Right lobe of liver (tissue), 6 donors: ENCODE measurements at regions not wholly inside any gene's neighbourhood (a gene's known extent, or its start where the extent isn't known, plus 50 kb on each side); places are given as distances from the start of the nearest gene placed in this dataset.

ENCODE experiments used
- ATAC-seq, 4 donors: fragments of 200-7000 bp; cut with Tn5 transposase; one replicate each; pipeline ENCODE4 v1.9.1; 2020; ENCODE audit warnings: mild to moderate bottlenecking in 4 of 4, moderate library complexity in 4 of 4
- DNase-seq, 3 donors: peaks; one replicate each; pipeline ENCODE4 v3.0.0-alpha.2; 2020
- H3K27ac ChIP-seq, 3 donors: fragments of 200-600 bp; one replicate each; pipeline ENCODE4 v1.8.0; 2022
- H3K27me3 ChIP-seq, 2 donors: fragments of 200-600 bp; one replicate each; pipeline ENCODE4 v1.8.0; 2022
- H3K36me3 ChIP-seq, 4 donors: fragments of 200-600 bp; sonication (generic) in 1 of 4; one replicate each; pipeline versions ENCODE4 v1.5.1 to v1.8.0; 2017 to 2022; ENCODE audit warnings: control low read depth in 1 of 4
- H3K4me1 ChIP-seq, 4 donors: fragments of 200-600 bp; sonication (generic) in 1 of 4; one replicate each; pipeline versions ENCODE4 v1.5.1 to v1.8.0; 2017 to 2022; ENCODE audit warnings: control low read depth in 1 of 4
- H3K4me3 ChIP-seq, 3 donors: fragments of 200-600 bp; one replicate each; pipeline ENCODE4 v1.8.0; 2022
- H3K9me3 ChIP-seq, 4 donors: fragments of 200-600 bp; sonication (generic) in 1 of 4; one replicate each; pipeline versions ENCODE4 v1.5.1 to v1.8.0; 2017 to 2022; ENCODE audit warnings: control low read depth in 1 of 4
- CTCF ChIP-seq, 4 donors: fragments of 200-600 bp in 3 of 4; fragments of 450-650 bp in 1 of 4; IDR thresholded peaks; one replicate each; pipeline versions ENCODE4 v1.5.1 to v1.8.0; 2016 to 2022; ENCODE audit warnings: antibody characterized with exemption in 4 of 4, mild to moderate bottlenecking in 2 of 4
- POLR2A ChIP-seq: fragments of 450-650 bp; IDR thresholded peaks from one replicate; pipeline ENCODE4 v1.6.1; 2017; ENCODE audit warnings: antibody characterized with exemption, mild to moderate bottlenecking
- WGBS: methylation state at CpG from one replicate; pipeline ENCODE4 v1.1.6; 2018; ENCODE audit warnings: low coverage, low lambda C conversion rate; ENCODE audit not compliant: insufficient coverage; ENCODE audit errors: missing lambda C conversion rate; 5-methylcytosine and 5-hydroxymethylcytosine counted together
- intact Hi-C, 2 donors: fragments of 100-400 bp; cut with DNase I; formaldehyde crosslinking; loops; one replicate each; pipeline versions ENCODE4 v1.11.2 to v1.14.1; 2022
- donor health status: DM: no; HTN: yes; CAD: no.
- donor health status: DM: no; HTN: no; CAD: no.
- donor health status: DM: no; HTN: no; CAD: no.
- donor health status: DM: no; HTN: yes; CAD: no.
- donor health status: DM: no; HTN: yes; CAD: no.

GRCh38 chr18:27803957-27804356 is 373.0 kb downstream of the CDH2 start:
- TF ChIP-seq CTCF (IDR thresholded peaks at IDR 0.05) (no peak), POLR2A (no peak)
- ATAC-seq: no peak
- Histone ChIP-seq H3K4me3 (no peak overlapping the region), H3K4me1 (no peaks in the 10 kb centered on the region), H3K36me3 (no peaks in the 10 kb centered on the region), H3K9me3 (no peaks in the 10 kb centered on the region), H3K27ac (no peak overlapping the region), H3K27me3 (no peaks in the 10 kb centered on the region)
- intact Hi-C loops: no loop called here
- DNase-seq: no peak
- WGBS: 41% methylated on average over 2 of the region's 2 CpGs

GRCh38 chr18:27797484-27797883 is 379.4 kb downstream of the CDH2 start:
- Histone ChIP-seq H3K27ac (no peak overlapping the region), H3K4me1 (no peaks in the 10 kb centered on the region), H3K9me3 (no peaks in the 10 kb centered on the region), H3K36me3 (no peaks in the 10 kb centered on the region), H3K27me3 (no peaks in the 10 kb centered on the region), H3K4me3 (no peak overlapping the region)
- ATAC-seq: no peak
- intact Hi-C loops: no loop called here
- no peak for DNase-seq
- TF ChIP-seq CTCF (IDR thresholded peaks at IDR 0.05) (no peak), POLR2A (no peak)
- 86% methylated on average over 1 of the region's 1 CpG for WGBS

GRCh38 chr18:27794181-27794926 is 382.6 kb downstream of the CDH2 start:
- H3K27me3 ChIP-seq: no peaks in the 10 kb centered on the region
- no peaks in the 10 kb centered on the region for H3K9me3 ChIP-seq
- H3K27ac ChIP-seq: no peak overlapping the region
- H3K4me1 ChIP-seq: no peaks in the 10 kb centered on the region
- H3K4me3 ChIP-seq: no peak overlapping the region
- DNase-seq (no peak), ATAC-seq (no peak)
- no peak for TF ChIP-seq CTCF (IDR thresholded peaks at IDR 0.05)
- no peak for TF ChIP-seq POLR2A
- H3K36me3 ChIP-seq: no peaks in the 10 kb centered on the region
- WGBS: 82% methylated on average over 2 of the region's 2 CpGs
- intact Hi-C loops: no loop called here

GRCh38 chr18:27793013-27793785 is 383.7 kb downstream of the CDH2 start:
- H3K27me3 ChIP-seq: no peaks in the 10 kb centered on the region
- intact Hi-C loops: no loop called here
- no peaks in the 10 kb centered on the region for H3K36me3 ChIP-seq
- no peaks in the 10 kb centered on the region for H3K9me3 ChIP-seq
- no peak for TF ChIP-seq CTCF (IDR thresholded peaks at IDR 0.05)
- no peak for TF ChIP-seq POLR2A
- H3K4me1 ChIP-seq: no peaks in the 10 kb centered on the region
- DNase-seq (no peak), ATAC-seq (no peak)
- H3K27ac ChIP-seq: no peak overlapping the region
- 30% methylated on average over 7 of the region's 7 CpGs for WGBS
- H3K4me3 ChIP-seq: no peak overlapping the region
